Psoas muscle (tissue), 7 donors: ENCODE measurements at regions not wholly inside any gene's neighbourhood (a gene's known extent, or its start where the extent isn't known, plus 50 kb on each side); places are given as distances from the start of the nearest gene placed in this dataset.

Source experiments
- ATAC-seq, 4 donors: fragments of 200-7000 bp; cut with Tn5 transposase; one replicate each; pipeline ENCODE4 v1.9.1; 2020; ENCODE audit warnings: moderate library complexity in 3 of 4, mild to moderate bottlenecking in 2 of 4
- DNase-seq, 2 donors: peaks; one replicate each; pipeline ENCODE4 v3.0.0-alpha.2; 2020
- H3K27ac ChIP-seq: fragments of 200-600 bp; one replicate; pipeline ENCODE4 v1.8.0; 2022
- H3K27me3 ChIP-seq, 3 donors: fragments of 200-600 bp in 1 of 3; one replicate each; pipeline versions ENCODE4 v1.6.1 to v1.8.0; 2013 to 2022; ENCODE audit warnings: low read length in 2 of 3, mild to moderate bottlenecking in 2 of 3, moderate library complexity in 1 of 3; ENCODE audit not compliant: insufficient read depth in 3 of 3
- H3K36me3 ChIP-seq, 2 donors: fragments of 200-600 bp in 1 of 2; one replicate each; pipeline versions ENCODE4 v1.6.1 to v1.8.0; 2013 to 2022; ENCODE audit warnings: low read depth in 1 of 2, mild to moderate bottlenecking in 1 of 2, moderate library complexity in 1 of 2; ENCODE audit not compliant: insufficient read depth in 1 of 2
- H3K4me1 ChIP-seq: fragments of 200-600 bp; one replicate; pipeline ENCODE4 v1.8.0; 2022
- H3K4me3 ChIP-seq: fragments of 200-600 bp; one replicate; pipeline ENCODE4 v1.8.0; 2022; ENCODE audit warnings: mild to moderate bottlenecking
- H3K9me3 ChIP-seq: fragments of 200-600 bp; one replicate; pipeline ENCODE4 v1.8.0; 2022
- CTCF ChIP-seq: fragments of 200-600 bp; IDR thresholded peaks from one replicate; pipeline ENCODE4 v1.8.0; 2022; ENCODE audit warnings: antibody characterized with exemption
- WGBS, 3 donors: extraction: QIAGEN DNeasy Blood & Tissue Kit; methylation state at CpG; one replicate each; pipeline versions ENCODE4 v1.1.6 to v1.1.7; 2013; 5-methylcytosine and 5-hydroxymethylcytosine counted together
- intact Hi-C, 2 donors: fragments of 100-400 bp; cut with DNase I; formaldehyde crosslinking; loops; one replicate each; pipeline versions ENCODE4 v1.11.0 to v1.14.2; 2022
- donor health status: healthy with polysubstance abuse.
- donor health status: DM: no; HTN: no; CAD: no; lungs with moderate emphysema.
- donor health status: Bipolar disorder and iron deficiency.
- donor health status: healthy.
- donor health status: DM: yes; HTN: yes; CAD: no.
- donor health status: DM: no; HTN: no; CAD: no.
- donor health status: DM: yes; HTN: yes; CAD: no.

GRCh38 chr2:5444168-5444567 is 248.0 kb upstream of the SOX11 start:
- 95 to 97% (median 96%) methylated on average over 16 of the region's 16 CpGs for WGBS, 3 donors
- Histone ChIP-seq H3K27me3 (no peaks in the 10 kb centered on the region), H3K36me3 (no peaks in the 10 kb centered on the region), H3K4me1 (no peaks in the 10 kb centered on the region), H3K9me3 (no peaks in the 10 kb centered on the region), H3K4me3 (no peak overlapping the region), H3K27ac (no peak overlapping the region)
- DNase-seq (no peak), ATAC-seq (no peak)
- no peak for TF ChIP-seq CTCF
- intact Hi-C loops = no loop called here

GRCh38 chr2:5444854-5445253 is 247.3 kb upstream of the SOX11 start:
- H3K4me1 ChIP-seq = no peaks in the 10 kb centered on the region
- no peak overlapping the region for H3K4me3 ChIP-seq
- no peak for ATAC-seq
- H3K27ac ChIP-seq = no peak overlapping the region
- no peaks in the 10 kb centered on the region for H3K9me3 ChIP-seq
- no peaks in the 10 kb centered on the region for H3K27me3 ChIP-seq
- intact Hi-C loops = no loop called here
- no peak for DNase-seq
- TF ChIP-seq CTCF = no peak
- no peaks in the 10 kb centered on the region for H3K36me3 ChIP-seq
- WGBS, 3 donors = 95 to 100% (median 95%) methylated on average over 4 of the region's 4 CpGs

GRCh38 chr2:5449867-5450266 is 242.3 kb upstream of the SOX11 start:
- H3K4me1 ChIP-seq = no peaks in the 10 kb centered on the region
- no peak overlapping the region for H3K27ac ChIP-seq
- H3K4me3 ChIP-seq = no peak overlapping the region
- intact Hi-C loops = no loop called here
- H3K27me3 ChIP-seq = no peaks in the 10 kb centered on the region
- H3K9me3 ChIP-seq = no peaks in the 10 kb centered on the region
- DNase-seq = no peak
- ATAC-seq = no peak
- H3K36me3 ChIP-seq = no peaks in the 10 kb centered on the region
- TF ChIP-seq CTCF = no peak

- intact Hi-C loops = no loop called here
- H3K27me3 ChIP-seq = no peaks in the 10 kb centered on the region
- DNase-seq = no peak
- no peak overlapping the region for H3K4me3 ChIP-seq
- 70 to 78% (median 73%) methylated on average over 22 to 23 of the region's 23 CpGs for WGBS, 3 donors
- H3K36me3 ChIP-seq = no peaks in the 10 kb centered on the region
- H3K4me1 ChIP-seq = no peaks in the 10 kb centered on the region
- no peak for ATAC-seq
- H3K9me3 ChIP-seq = no peaks in the 10 kb centered on the region
- no peak for TF ChIP-seq CTCF
- no peak overlapping the region for H3K27ac ChIP-seq
Measured at GRCh38 chr2:5453220-5454050, 238.7 kb upstream of the SOX11 start.

GRCh38 chr2:5454051-5454390 is 238.2 kb upstream of the SOX11 start:
- TF ChIP-seq CTCF = no peak
- no peak overlapping the region for H3K4me3 ChIP-seq
- WGBS, 3 donors = 41 to 52% (median 43%) methylated on average over 4 of the region's 4 CpGs
- no peaks in the 10 kb centered on the region for H3K36me3 ChIP-seq
- H3K9me3 ChIP-seq = no peaks in the 10 kb centered on the region
- H3K27ac ChIP-seq = no peak overlapping the region
- H3K27me3 ChIP-seq = no peaks in the 10 kb centered on the region
- ATAC-seq = no peak
- intact Hi-C loops = no loop called here
- no peak for DNase-seq
- H3K4me1 ChIP-seq = no peaks in the 10 kb centered on the region
